HG03159 (cell line): ENCODE measurements at regions not wholly inside any gene's neighbourhood (a gene's known extent, or its start where the extent isn't known, plus 50 kb on each side); places are given as distances from the start of the nearest gene placed in this dataset.

Experiments
- ATAC-seq: cut with Tn5 transposase; IDR thresholded peaks from one replicate; pipeline ENCODE4 v1.9.1; 2021; ENCODE audit warnings: mild to moderate bottlenecking, moderate library complexity; ENCODE audit not compliant: unreplicated experiment

- ATAC-seq = no peak
These were observed 73.3 kb downstream of the ENGASE start for GRCh38 chr17:79147746-79148506.

- no peak for ATAC-seq
These were observed 71.9 kb downstream of the ENGASE start for GRCh38 chr17:79146562-79146961.

- ATAC-seq = no peak
These were observed 70.9 kb downstream of the ENGASE start for GRCh38 chr17:79145548-79145947.

GRCh38 chr17:79144133-79144532 lies 69.5 kb downstream of the ENGASE start:
- no peak for ATAC-seq

- no peak for ATAC-seq
These were observed 67.8 kb downstream of the ENGASE start for GRCh38 chr17:79142375-79142774.

GRCh38 chr17:79141578-79142355 lies 67.1 kb downstream of the ENGASE start:
- no peak for ATAC-seq

- no peak for ATAC-seq
These were observed 64.2 kb downstream of the ENGASE start for GRCh38 chr17:79138826-79139225.

- no peak for ATAC-seq
These were observed 63.2 kb downstream of the ENGASE start for GRCh38 chr17:79137789-79138165.

- no peak for ATAC-seq
These were observed 62.6 kb downstream of the ENGASE start for GRCh38 chr17:79137015-79137788.

- no peak for ATAC-seq
These were observed 62.0 kb downstream of the ENGASE start for GRCh38 chr17:79136596-79136995.
